Fibroblast of peridontal ligament (primary cell): ENCODE measurements at regions not wholly inside any gene's neighbourhood (a gene's known extent, or its start where the extent isn't known, plus 50 kb on each side); places are given as distances from the start of the nearest gene placed in this dataset.

Experiments
- DNase-seq: peaks from one replicate; pipeline ENCODE4 v3.0.0-alpha.2; 2010; ENCODE audit errors: extremely low read depth

GRCh38 chr13:23983671-23984070 is 86.4 kb upstream of the C1QTNF9B start:
- no peak for DNase-seq

GRCh38 chr13:23984546-23984945 is 87.2 kb upstream of the C1QTNF9B start:
- no peak for DNase-seq

GRCh38 chr13:23985060-23985459 is 87.8 kb upstream of the C1QTNF9B start:
- no peak for DNase-seq

- DNase-seq, result peak; percentile 26
Observed at GRCh38 chr13:23985839-23986238, 88.5 kb upstream of the C1QTNF9B start.

GRCh38 chr13:23986619-23987018 is 89.3 kb upstream of the C1QTNF9B start:
- DNase-seq, result peak; percentile 96

GRCh38 chr13:23987331-23987894 is 90.1 kb upstream of the C1QTNF9B start:
- peak; percentile 62 for DNase-seq

- DNase-seq, result no peak
Observed at GRCh38 chr13:23988546-23989122, 91.3 kb upstream of the C1QTNF9B start.

GRCh38 chr13:23990455-23990854 is 93.2 kb upstream of the C1QTNF9B start:
- no peak for DNase-seq

- DNase-seq, result no peak
Observed at GRCh38 chr13:23991119-23991518, 93.8 kb upstream of the C1QTNF9B start.

- no peak for DNase-seq
Observed at GRCh38 chr13:23992781-23993679, 95.7 kb upstream of the C1QTNF9B start.

GRCh38 chr13:23993680-23993985 is 96.3 kb upstream of the C1QTNF9B start:
- DNase-seq, result no peak

GRCh38 chr13:23995283-23996073 is 98.2 kb upstream of the C1QTNF9B start:
- DNase-seq, result no peak

GRCh38 chr13:23996456-23996855 is 99.2 kb upstream of the C1QTNF9B start:
- no peak for DNase-seq

GRCh38 chr13:23999424-23999823 is 102.1 kb upstream of the C1QTNF9B start:
- no peak for DNase-seq

GRCh38 chr13:24002206-24002815 is 105.0 kb upstream of the C1QTNF9B start:
- no peak for DNase-seq

- no peak for DNase-seq
Observed at GRCh38 chr13:24004142-24004899, 107.0 kb upstream of the C1QTNF9B start.

- DNase-seq, result peak; percentile 23
Observed at GRCh38 chr13:24004971-24005370, 107.7 kb upstream of the C1QTNF9B start.

GRCh38 chr13:24005755-24006281 is 108.5 kb upstream of the C1QTNF9B start:
- DNase-seq, result no peak

- no peak for DNase-seq
Observed at GRCh38 chr13:24006520-24007248, 109.4 kb upstream of the C1QTNF9B start.

GRCh38 chr13:24007979-24008620 is 110.8 kb upstream of the C1QTNF9B start:
- DNase-seq, result no peak
